ENCODE measurements at regions not wholly inside any gene's neighbourhood (a gene's known extent, or its start where the extent isn't known, plus 50 kb on each side); places are given as distances from the start of the nearest gene placed in this dataset.

DNA sequence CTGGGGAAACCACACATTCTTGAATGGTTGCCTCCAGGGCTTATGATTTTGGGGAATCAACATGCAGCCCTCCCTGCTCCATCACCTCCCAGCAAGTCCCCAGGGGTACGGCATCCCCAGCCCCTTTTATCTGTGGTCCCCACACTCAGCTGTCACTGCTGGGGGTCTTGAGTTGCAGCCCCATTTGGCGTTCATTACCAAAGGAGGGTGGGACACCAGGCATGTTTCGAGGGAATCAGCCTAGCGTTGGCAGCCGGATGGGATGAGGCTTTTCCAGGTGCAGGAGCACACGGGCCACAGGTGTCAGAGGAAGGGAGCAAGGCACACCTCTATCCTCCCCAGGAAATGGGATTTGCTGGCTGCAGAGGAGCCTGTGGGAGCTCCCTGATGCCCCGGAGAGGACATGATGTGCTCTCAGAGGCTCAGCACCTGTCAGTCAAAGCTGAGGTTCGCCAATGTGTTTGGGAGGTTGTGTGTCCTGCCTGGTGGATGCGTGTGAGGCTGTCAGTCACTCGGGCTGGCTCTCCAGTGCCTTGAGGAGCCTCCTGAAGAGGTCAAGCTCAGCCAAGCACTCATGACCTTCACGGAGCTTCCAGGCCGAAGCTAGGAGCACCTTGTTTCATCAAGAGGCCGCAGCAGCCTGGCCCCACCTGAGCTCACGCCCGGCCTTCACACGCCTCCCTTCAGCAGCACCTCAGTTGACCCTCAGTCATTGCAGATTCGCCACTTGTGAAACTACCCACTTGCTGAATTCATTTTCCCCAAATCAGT, 95.0 kb downstream of the ERMARD start:
- DNase-seq: no peak

DNA sequence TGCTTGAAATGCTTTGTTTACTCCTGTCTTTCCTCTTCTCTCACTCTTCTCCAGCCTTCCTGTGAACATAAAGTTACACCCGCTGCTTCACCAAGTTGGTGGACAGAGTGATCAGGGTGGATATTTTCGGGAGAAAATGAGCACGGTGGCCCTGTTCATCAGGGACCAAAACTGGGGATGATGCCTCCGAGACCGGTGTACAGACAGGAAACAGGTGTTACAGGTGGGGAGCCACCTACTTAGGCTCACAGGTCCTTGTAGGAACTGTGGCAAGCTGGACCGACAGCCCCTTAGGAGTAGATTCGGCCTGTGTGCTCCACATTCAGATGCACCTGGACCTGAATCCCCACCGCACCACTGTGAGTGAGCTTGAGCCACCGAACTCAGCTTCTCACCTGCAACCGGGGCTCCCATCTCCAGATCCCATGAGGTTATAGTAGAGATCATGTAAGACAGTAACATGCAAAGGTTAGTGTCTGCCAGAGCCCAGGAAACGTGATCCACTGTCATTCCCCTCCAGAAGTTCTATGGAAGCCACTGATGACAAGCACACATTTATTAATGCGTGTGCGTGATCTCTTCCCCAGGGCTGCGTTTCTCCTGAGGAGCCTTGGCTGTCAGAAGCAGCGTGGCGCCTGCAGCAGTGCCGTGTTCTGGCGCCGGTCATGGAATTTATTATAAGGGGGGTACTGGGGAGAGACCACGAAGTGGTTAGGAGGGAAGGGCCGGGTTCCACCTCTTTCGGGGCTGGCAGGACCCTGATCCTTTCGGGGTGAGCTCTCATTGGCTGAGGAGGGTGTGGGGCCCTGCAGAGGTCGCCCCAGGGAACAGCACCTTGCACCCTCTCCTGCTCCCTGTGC, 94.2 kb downstream of the ERMARD start:
- no peak for DNase-seq

DNA sequence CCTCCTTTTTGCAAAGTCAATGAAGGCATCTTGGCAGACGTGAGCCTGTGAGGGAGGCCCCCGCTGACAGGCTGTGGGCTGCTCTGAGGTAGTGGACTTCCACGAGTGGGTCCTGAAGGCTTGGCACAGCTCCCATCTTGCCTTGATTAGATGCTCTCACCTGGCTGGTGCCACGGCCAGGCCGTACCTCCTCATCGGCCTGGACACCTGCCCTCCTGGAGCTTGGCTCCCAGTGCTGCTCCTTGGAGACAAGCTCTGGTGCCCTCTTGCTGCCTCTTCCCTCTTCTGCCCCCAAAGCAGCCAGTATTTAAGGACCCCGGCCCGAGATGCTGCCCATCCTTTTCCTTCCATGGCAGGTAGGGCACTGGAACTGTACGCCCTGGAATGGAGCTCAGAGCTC, 93.5 kb downstream of the ERMARD start:
- no peak for DNase-seq

DNA sequence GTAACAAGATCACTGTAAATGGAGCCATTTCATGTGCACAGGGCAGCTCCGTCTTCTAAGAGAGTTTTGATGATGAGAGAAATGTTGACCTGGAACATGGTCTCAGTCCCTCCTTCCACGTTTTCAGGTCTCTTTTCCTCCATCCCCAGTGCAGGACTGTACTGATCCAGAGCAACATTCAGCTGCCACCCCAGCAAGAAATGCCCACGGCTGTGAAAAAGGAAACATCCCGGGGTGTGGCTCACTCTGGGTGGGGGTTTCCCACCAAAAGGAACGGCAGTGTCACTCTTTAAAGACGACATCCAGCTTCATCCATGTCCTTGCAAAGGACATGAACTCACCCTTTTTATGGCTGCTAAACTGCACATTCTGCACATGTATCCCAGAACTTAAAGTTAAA, 92.6 kb downstream of the ERMARD start:
- DNase-seq: no peak

DNA sequence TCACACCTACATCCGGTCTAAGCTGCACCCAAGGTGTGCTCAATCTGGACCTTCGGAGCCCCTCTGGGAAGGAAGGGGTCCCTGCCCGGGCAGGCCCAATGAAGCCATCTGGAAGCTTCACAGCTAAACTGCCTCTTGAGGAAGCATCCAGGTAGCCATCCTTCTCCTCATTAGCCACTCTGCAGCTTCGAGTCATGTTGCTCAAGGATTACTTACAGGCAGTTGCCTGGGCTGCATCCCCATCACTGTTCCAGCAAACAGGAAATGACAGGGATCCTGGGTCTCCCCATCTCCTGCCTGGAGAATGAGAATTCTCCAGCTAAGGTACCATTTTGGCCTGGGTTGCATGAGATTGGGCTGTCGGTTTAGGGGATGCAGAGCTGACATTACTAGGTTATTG, 91.7 kb downstream of the ERMARD start:
- no peak for DNase-seq

DNA sequence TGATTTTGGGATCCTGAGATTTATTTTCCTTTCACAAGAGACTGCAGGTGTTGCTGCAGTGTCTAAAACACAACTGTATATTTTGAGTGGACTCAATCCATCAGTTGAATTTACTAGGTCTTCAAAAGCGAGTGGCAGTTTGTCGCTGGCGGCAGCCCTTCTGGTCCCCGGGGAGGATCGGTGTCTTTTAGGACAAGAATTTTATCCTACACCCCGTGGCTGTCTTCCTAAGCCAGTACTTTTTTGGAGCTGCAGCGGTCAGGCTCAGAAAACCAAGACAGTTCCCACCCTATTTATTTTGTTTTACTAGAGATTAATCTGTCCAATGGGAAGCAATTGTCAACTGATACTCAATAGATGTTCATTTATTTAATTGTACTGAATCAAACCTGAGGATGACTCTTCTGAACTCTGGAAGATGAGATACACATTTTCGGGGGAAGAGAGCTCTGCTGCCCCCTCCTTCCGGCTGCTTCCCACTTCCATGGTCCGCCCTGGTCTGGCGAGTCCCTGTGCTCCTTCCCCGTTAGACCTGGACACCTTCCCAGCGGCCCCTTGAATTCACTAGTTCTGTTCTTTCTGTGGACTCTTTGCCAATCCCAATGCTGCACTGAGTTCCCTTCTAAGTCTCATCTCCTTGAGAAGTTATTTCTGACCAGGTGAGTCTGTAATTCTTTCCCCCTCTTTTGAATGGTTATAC, 90.6 kb downstream of the ERMARD start:
- no peak for DNase-seq

DNA sequence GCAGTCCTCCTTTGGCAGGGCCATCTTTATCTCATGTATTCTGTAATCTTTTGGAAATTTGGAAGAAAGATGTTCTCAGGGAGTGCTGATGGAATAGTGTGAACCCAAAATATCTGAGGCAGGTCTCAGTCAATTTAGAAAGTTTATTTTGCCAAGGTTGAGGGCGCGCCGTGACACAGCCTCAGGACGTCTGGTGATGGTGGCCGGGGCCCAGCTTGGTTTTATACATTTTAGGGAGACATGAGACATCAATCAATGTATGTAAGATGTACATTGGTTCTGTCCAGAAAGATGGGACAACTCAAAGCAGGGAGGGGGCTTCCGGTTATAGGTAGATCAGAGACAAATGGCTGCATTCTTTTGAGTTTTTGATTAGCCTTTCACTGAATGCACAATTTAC, 89.8 kb downstream of the ERMARD start:
- DNase-seq: no peak

DNA sequence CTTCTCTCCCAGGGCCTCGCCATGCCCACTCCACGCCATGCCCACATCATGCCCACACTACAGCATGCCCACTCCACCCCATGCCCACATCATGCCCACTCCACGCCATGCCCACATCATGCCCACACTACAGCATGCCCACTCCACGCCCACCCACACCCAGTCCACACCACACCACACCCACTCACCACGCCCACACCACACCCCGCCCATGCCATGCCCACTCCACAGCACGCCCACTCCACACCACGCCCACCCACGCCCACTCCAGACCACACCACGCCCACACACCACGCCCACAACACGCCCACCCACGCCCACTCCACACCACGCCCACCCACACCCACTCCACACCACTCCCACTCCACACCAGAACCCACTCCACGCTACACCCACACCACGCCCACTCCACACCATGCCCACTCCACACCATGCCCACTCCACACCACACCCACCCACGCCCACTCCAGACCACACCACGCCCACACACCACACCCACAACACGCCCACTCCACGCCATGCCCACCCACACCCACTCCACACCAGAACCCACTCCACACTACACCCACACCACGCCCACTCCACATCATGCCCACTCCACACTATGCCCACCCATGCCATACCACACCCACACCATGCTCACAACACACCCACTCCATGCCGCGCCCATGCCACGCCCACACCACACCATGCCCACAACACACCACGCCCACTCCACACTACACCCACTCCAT, 88.6 kb downstream of the ERMARD start:
- DNase-seq: no peak

DNA sequence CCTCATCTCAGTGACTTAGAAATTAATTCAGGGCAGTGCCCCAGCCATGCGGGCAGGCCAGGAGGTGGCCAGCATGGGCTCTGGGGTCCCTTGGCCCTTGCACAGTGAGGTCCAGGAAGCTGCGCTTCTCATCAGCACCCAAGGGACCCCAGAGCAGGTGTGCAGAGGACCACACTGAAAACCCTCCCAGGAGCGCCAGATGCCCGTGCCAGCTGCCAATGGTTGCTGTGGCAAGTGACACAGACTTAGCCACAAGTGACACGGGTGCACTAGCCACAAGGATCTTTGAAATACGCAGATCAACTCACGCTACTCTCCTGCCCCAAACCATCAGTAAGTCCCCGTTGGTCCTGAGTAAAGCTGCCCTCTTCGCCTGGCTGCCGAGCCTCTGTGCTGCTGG, 88.1 kb downstream of the ERMARD start:
- no peak for DNase-seq

DNA sequence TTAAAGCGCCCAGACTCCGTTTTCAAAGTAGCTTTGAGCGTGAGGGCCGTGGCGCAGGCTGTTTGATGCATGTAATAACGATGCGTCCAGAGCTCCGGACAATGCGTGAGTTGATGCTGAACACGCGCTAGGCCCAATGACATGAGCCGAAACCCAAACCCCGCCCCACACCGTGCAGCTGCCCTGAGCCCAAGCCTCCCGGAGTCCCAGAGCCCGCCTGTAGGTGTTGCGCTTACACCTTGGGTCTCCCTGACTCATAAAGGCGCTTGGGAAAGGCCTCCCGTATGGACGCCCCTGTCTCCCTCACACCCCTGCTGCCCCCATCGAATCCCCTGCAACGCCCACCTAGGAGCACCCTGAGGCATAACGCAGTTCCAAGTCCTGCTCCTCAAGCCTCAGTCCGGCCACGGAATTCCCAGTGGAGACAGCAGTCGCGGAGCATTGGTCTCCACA, 87.6 kb downstream of the ERMARD start:
- DNase-seq: no peak

DNA sequence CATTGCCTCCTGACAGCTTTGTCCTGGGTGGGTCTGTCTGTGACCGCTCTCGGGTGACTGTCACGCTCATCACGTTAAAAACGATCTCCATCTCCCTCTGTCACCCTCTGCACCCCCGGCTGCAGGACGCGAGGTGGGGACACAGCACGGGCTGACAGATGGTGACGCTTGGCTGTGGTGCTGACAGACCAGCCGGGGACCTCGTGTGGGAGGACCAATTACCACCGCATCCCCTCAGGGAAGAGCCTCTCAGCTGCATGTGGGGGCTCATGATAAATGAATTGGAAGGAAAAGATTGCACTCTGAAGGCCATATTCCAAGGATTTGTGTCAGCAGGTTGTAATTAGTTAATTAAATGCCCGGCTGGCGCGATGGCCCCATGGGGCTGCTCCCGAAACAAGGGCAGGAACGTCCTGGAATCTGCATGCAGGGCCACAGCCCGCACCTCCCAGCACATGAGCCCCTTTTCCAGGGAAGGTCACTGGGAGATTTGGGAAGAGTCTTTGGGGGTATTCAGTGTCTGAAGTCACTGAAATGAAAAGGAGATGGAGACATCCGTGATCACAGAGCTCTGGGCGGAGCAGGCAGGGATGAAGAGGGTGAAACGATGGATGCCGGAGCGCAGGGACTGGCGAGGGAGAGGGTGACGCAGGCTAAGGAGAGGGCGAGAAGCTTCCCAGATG, 87.1 kb downstream of the ERMARD start:
- DNase-seq: no peak

DNA sequence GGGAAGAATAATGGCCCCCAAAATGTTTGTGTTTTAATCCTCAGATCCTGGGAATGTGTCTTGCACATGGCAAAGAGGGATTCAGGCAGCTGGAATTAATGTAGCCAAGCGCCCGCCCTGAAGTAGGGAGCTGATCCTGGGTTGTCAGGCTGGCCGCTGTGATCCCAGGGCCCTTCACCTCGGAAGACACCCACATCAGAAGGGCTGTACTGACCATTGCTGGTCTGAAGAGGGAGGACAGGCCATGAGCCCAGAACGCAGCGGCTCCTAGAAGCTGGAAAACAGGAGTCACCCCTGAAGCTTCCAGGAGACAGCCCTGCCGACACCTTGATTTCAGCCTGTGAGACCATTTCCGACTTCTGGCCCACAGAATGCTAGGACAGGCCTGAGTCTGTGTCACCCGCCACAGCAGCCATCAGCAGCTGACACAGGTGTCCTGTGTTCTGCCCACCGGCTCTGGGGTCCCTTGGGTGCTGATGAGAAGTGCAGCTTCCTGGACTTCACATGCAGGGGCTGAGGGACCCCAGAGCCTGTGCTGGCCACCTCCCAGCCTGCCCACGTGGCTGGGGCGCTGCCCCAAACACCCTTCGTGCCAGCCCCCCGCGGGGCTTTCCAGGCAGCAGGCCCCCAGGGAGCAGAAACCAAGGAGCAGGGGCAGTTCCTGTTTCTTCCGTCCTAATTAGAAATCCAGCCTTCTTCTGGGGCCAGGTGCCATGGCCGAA, 86.3 kb downstream of the ERMARD start:
- no peak for DNase-seq

DNA sequence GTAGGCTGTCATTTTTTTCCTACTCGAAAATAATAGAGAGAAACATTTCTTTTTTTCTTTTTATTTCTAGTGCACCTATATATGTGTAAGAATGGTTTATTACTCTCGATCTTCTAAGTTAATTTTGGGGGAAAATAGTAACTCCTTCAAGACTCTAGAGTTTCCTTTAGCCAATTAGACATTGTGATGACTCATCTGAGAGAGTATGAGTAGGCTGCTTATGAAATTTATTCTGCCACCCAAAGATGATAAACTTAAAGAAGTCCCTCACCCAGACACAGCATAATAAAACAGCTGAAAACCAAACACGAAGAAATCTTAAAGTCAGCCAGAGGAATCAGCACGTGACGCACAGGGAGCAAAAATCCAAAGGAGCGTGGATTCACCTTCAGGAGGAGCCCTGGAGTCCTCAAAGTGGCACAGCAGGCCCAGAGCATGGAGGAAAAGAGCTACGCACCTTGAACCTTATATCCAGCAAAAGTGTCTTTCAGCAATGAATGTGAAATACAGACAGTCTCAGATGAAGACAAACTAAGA, 81.9 kb downstream of the ERMARD start:
- no peak for DNase-seq

DNA sequence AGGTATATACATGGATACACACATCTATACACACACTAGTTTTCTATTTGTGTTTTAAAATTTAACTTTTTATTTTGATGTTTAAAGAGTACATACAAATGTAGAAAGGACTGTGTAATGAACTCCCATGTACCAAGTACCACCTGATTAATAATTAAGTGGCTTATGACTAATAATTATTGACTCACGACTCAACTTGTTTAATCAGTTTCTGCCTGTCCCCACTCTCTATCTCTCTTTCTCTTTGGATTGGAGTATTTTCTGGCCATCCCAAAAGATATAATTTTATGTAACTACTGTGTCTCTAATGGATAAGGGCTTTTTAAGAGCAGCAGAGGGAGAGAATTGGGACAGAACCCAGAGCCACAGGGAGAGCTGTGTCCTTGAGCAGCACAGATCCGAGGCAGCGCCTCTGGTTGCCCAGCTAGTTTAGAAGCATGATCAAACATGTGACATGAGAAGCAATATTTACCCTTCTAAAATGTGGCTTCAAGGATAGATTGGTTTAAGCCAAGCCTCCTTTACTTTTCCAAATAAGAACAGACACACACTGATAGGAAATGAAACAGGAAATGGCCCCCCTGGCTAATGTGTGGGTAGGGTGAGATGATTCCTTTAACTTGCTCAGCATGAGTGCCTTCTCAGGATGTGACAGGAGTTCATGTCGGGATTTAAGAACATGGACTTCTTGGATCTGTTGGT, 81.0 kb downstream of the ERMARD start:
- DNase-seq: no peak

DNA sequence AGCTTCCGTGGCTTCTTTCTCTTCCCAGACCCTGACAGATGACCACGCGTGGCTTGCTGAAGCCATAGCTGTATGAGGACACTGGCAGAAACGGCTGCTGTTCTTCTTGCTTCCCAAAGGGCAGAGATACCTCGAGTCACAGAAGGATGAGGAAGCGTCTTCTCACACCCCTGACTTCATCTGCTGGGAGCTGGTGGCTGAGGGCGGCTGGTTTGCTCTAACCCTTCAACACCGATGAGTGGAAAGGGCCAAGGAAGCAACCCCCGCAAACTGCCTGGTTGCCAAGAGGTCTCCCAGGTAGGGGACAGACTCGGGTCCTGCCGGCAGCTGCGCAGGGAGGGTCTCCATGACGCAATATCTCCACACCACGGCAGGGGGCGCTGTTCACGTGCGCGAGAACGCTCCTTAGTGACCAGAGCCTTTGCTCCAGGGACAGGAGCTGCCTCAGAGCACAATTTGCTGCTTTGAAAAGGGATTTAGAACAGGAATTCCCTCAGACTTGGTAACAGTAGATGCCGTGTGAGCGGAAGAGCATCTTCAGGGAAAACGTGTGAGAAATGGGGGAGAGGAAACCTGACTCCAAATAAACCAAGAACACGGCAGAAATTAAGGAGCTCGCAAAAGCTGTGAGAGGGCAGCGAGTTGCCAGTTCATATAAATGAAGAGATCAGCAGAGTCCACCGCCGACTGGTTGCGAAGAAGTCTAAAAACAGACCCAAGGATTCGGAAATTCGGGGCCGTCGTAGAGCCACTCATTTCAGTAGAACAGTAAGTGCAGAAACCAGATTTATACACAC, 80.2 kb downstream of the ERMARD start:
- peak; percentile 56 for DNase-seq
